WTC11 (cell line): ENCODE measurements at regions not wholly inside any gene's neighbourhood (a gene's known extent, or its start where the extent isn't known, plus 50 kb on each side); places are given as distances from the start of the nearest gene placed in this dataset.

Experiments
- ATAC-seq: fragments of 200-7000 bp; cut with Tn5 transposase; 2 replicates; pipeline ENCODE4 v1.10.0; 2021; ENCODE audit warnings: mild to moderate bottlenecking, moderate library complexity
- CTCF ChIA-PET: fragments of 300-600 bp; sonication (Branson Sonifier 250); formaldehyde crosslinking; loops from one replicate; lab custom pipeline; 2021; ENCODE audit warnings: antibody characterized with exemption; lab: Charles Lee
- POLR2A ChIA-PET: fragments of 350-600 bp; sonication (Branson Sonifier 250); formaldehyde crosslinking; loops from one replicate; lab custom pipeline; 2021; ENCODE audit warnings: antibody characterized with exemption; lab: Charles Lee
- DNase-seq: peaks from one replicate; pipeline ENCODE4 v3.0.0; 2021; ENCODE audit warnings: low spot score
- H3K27ac Mint-ChIP-seq: 2 replicates; pipeline ENCODE4 v1.8.0; 2021; ENCODE audit warnings: mixed read lengths
- H3K27me3 Mint-ChIP-seq: 2 replicates; pipeline ENCODE4 v1.8.0; 2021; ENCODE audit warnings: low read depth, mild to moderate bottlenecking, moderate library complexity, mixed read lengths
- H3K36me3 Mint-ChIP-seq: 2 replicates; pipeline ENCODE4 v1.8.0; 2021; ENCODE audit warnings: mixed read lengths
- H3K4me1 Mint-ChIP-seq: 2 replicates; pipeline ENCODE4 v1.8.0; 2022; ENCODE audit warnings: mixed read lengths
- H3K4me3 Mint-ChIP-seq: 2 replicates; pipeline ENCODE4 v1.8.0; 2021; ENCODE audit warnings: mild to moderate bottlenecking, moderate library complexity, mixed read lengths
- H3K9me3 Mint-ChIP-seq: 2 replicates; pipeline ENCODE4 v1.8.0; 2021; ENCODE audit warnings: mixed read lengths
- EMX1 ChIP-seq: fragments of 250-450 bp; sonication (Bioruptor Pico); IDR thresholded peaks from 2 replicates; pipeline ENCODE4 v1.8.0; 2021; ENCODE audit warnings: mild to moderate bottlenecking
- ESRRA ChIP-seq: sonication (generic); formaldehyde crosslinking; IDR thresholded peaks from 2 replicates; pipeline ENCODE4 v1.8.1; 2022; ENCODE audit warnings: mild to moderate bottlenecking, missing genetic modification reagents, borderline replicate concordance
- FOXJ3 ChIP-seq: sonication (generic); formaldehyde crosslinking; IDR thresholded peaks from 2 replicates; pipeline ENCODE4 v1.9.0; 2021; ENCODE audit warnings: missing genetic modification reagents, mild to moderate bottlenecking, borderline replicate concordance
- FOXK1 ChIP-seq: sonication (generic); formaldehyde crosslinking; IDR thresholded peaks from 2 replicates; pipeline ENCODE4 v1.8.0; 2022; ENCODE audit warnings: mild to moderate bottlenecking, moderate library complexity, missing genetic modification reagents
- JAZF1 ChIP-seq: fragments of 250-450 bp; sonication (Bioruptor Pico); IDR thresholded peaks from 2 replicates; pipeline ENCODE4 v1.9.0; 2021; ENCODE audit warnings: moderate library complexity, mild to moderate bottlenecking, inconsistent platforms
- KAT7 ChIP-seq: sonication (generic); formaldehyde crosslinking; IDR thresholded peaks from 2 replicates; pipeline ENCODE4 v1.8.1; 2023; ENCODE audit warnings: missing genetic modification reagents, mild to moderate bottlenecking, borderline replicate concordance
- MXD4 ChIP-seq: fragments of 250-450 bp; sonication (Bioruptor Pico); IDR thresholded peaks from 2 replicates; pipeline ENCODE4 v1.8.0; 2021; ENCODE audit warnings: mild to moderate bottlenecking, moderate library complexity, borderline replicate concordance
- MYBL2 ChIP-seq: sonication (generic); formaldehyde crosslinking; IDR thresholded peaks from 2 replicates; pipeline ENCODE4 v1.8.1; 2023; ENCODE audit warnings: mild to moderate bottlenecking, moderate library complexity, missing genetic modification reagents
- NR3C1 ChIP-seq: sonication (generic); formaldehyde crosslinking; conservative IDR thresholded peaks from 2 replicates; pipeline ENCODE4 v1.8.1; 2023; ENCODE audit warnings: low read depth, mild to moderate bottlenecking, missing genetic modification reagents
- SMAD3 ChIP-seq: sonication (generic); formaldehyde crosslinking; IDR thresholded peaks from 2 replicates; pipeline ENCODE4 v1.8.0; 2022; ENCODE audit warnings: missing genetic modification reagents, mild to moderate bottlenecking, borderline replicate concordance
- SMAD4 ChIP-seq: sonication (generic); formaldehyde crosslinking; IDR thresholded peaks from 2 replicates; pipeline ENCODE4 v1.8.0; 2022; ENCODE audit warnings: mild to moderate bottlenecking, missing genetic modification reagents
- TEAD1 ChIP-seq: sonication (generic); formaldehyde crosslinking; IDR thresholded peaks from 2 replicates; pipeline ENCODE4 v1.8.0; 2022; ENCODE audit warnings: mild to moderate bottlenecking, missing genetic modification reagents
- ZNF219 ChIP-seq: sonication (generic); formaldehyde crosslinking; IDR thresholded peaks from 2 replicates; pipeline ENCODE4 v1.8.0; 2023; ENCODE audit warnings: missing genetic modification reagents, mild to moderate bottlenecking, borderline replicate concordance
- ZNF396 ChIP-seq: fragments of 250-450 bp; sonication (Bioruptor Pico); IDR thresholded peaks from 2 replicates; pipeline ENCODE4 v1.8.0; 2021; ENCODE audit warnings: mild to moderate bottlenecking, moderate library complexity, borderline replicate concordance
- TF ChIP-seq, protein P1 (sequence below): sonication (generic); formaldehyde crosslinking; IDR thresholded peaks from 2 replicates; pipeline ENCODE4 v1.8.1; 2022; ENCODE audit warnings: mild to moderate bottlenecking, moderate library complexity, missing genetic modification reagents
- TF ChIP-seq, protein P2 (sequence below): fragments of 250-450 bp; sonication (Bioruptor Pico); IDR thresholded peaks from 2 replicates; pipeline ENCODE4 v1.9.0; 2021; ENCODE audit warnings: mild to moderate bottlenecking
- TF ChIP-seq, protein P3 (sequence below): sonication (generic); formaldehyde crosslinking; IDR thresholded peaks from 2 replicates; pipeline ENCODE4 v1.8.0; 2022; ENCODE audit warnings: mild to moderate bottlenecking, missing genetic modification reagents
- TF ChIP-seq, protein P4 (sequence below): sonication (generic); formaldehyde crosslinking; IDR thresholded peaks from 2 replicates; pipeline ENCODE4 v1.8.1; 2023; ENCODE audit warnings: mild to moderate bottlenecking, missing genetic modification reagents
- TF ChIP-seq, protein P5 (sequence below): sonication (generic); formaldehyde crosslinking; IDR thresholded peaks from 2 replicates; pipeline ENCODE4 v1.8.0; 2023; ENCODE audit warnings: mild to moderate bottlenecking, missing genetic modification reagents
- TF ChIP-seq, protein P6 (sequence below): fragments of 250-450 bp; sonication (Bioruptor Pico); IDR thresholded peaks from 2 replicates; pipeline ENCODE4 v2.1.2; 2022; ENCODE audit warnings: mild to moderate bottlenecking, moderate library complexity
- TF ChIP-seq, protein P7 (sequence below): fragments of 250-450 bp; sonication (Bioruptor Pico); conservative IDR thresholded peaks from 2 replicates; pipeline ENCODE4 v1.9.0; 2021; ENCODE audit warnings: mild to moderate bottlenecking

DNA sequence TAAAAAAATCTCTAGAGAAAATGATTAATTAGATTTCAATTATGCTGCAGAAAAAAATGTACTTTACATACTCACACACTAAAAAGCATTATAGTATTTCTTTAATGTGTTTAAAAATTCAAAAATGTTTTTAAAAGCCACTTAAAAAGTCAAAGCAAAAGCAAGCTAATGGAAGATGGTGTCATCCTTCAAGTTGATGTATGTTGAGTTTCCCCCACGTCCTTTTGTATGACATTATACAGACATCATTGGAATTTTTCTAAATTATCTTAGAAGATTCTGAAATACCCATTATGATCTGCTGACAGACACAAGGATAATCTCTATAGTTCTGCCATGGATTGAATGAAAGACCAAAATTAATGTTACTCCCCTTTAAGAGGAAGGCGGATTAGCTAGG lies 393.7 kb upstream of the TENM3 start (continued):
- TF ChIP-seq KAT7, result no peak

DNA sequence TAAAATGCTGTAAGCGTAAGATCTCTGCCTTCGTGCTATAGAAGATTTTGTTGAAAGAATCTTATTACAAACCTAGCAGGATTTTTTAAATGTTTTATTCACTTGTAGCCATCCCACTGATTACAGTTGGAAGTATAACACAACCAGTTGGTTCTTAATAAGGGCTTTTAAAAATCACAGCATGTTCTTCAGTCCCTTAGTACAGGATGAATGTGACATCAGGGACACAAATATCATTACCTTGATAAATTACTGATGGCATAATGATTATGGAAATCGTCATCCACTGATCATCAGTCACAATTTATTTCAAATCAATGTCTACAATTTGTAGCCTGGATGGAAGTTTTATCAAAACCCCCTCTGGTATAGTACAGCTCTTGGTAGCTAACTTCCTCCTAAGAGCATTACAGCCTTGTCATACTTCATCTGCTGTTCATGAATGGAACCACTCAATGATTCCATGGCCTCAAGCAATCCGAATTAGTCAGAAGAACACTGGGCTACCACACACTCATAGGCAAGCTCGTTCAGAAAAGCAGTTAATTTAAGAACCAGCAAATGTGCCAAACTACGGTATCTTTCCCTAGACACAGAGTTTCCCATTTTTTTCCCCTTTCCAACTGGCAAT lies 389.2 kb upstream of the TENM3 start:
- Mint-ChIP-seq H3K36me3 (no peaks in the 10 kb centered on the region), H3K27me3 (no peaks in the 10 kb centered on the region), H3K9me3 (no peaks in the 10 kb centered on the region), H3K4me3 (no peak overlapping the region), H3K4me1 (no peaks in the 10 kb centered on the region), H3K27ac (no peak overlapping the region)
- no peak for TF ChIP-seq EMX1 (CRISPR knock-in tag)
- TF ChIP-seq, protein P1, sequence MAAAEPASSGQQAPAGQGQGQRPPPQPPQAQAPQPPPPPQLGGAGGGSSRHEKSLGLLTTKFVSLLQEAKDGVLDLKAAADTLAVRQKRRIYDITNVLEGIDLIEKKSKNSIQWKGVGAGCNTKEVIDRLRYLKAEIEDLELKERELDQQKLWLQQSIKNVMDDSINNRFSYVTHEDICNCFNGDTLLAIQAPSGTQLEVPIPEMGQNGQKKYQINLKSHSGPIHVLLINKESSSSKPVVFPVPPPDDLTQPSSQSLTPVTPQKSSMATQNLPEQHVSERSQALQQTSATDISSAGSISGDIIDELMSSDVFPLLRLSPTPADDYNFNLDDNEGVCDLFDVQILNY (CRISPR knock-in tag), result no peak
- no peak for TF ChIP-seq ZNF396 (CRISPR knock-in tag)
- no peak for TF ChIP-seq TEAD1 (CRISPR knock-in tag)
- TF ChIP-seq ZNF219 (CRISPR knock-in tag), result no peak
- no peak for TF ChIP-seq MXD4 (CRISPR knock-in tag)
- TF ChIP-seq FOXK1 (CRISPR knock-in tag), result no peak
- no peak for TF ChIP-seq FOXJ3 (CRISPR knock-in tag)
- ChIA-PET POLR2A (no interaction called here), CTCF (no interaction called here)
- ATAC-seq, result no peak
- DNase-seq, result no peak

DNA sequence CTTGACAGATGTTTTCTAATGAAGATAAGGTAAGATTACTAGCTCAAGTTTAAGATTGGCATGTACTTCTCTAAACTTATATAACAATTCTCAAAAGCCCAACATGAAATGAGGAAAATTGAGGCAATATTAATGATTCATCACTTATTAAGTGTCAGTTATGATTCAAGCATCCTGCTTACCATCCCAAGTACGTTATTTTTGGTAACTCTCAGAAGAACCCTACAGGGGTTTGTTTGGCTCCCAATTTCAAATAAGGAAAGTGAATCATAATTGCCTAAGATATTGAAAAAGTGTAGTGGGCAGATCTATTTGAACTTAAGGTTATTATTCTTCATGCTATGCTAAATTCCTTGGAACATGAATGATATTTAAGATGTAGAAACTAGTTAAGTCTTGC lies 387.9 kb upstream of the TENM3 start:
- H3K27me3 Mint-ChIP-seq, result no peaks in the 10 kb centered on the region
- TF ChIP-seq, protein P2, sequence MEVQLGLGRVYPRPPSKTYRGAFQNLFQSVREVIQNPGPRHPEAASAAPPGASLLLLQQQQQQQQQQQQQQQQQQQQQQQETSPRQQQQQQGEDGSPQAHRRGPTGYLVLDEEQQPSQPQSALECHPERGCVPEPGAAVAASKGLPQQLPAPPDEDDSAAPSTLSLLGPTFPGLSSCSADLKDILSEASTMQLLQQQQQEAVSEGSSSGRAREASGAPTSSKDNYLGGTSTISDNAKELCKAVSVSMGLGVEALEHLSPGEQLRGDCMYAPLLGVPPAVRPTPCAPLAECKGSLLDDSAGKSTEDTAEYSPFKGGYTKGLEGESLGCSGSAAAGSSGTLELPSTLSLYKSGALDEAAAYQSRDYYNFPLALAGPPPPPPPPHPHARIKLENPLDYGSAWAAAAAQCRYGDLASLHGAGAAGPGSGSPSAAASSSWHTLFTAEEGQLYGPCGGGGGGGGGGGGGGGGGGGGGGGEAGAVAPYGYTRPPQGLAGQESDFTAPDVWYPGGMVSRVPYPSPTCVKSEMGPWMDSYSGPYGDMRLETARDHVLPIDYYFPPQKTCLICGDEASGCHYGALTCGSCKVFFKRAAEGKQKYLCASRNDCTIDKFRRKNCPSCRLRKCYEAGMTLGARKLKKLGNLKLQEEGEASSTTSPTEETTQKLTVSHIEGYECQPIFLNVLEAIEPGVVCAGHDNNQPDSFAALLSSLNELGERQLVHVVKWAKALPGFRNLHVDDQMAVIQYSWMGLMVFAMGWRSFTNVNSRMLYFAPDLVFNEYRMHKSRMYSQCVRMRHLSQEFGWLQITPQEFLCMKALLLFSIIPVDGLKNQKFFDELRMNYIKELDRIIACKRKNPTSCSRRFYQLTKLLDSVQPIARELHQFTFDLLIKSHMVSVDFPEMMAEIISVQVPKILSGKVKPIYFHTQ (CRISPR knock-in tag), result no peak
- TF ChIP-seq JAZF1 (CRISPR knock-in tag) (no peak), ESRRA (no peak), MYBL2 (CRISPR knock-in tag) (no peak), SMAD4 (CRISPR knock-in tag) (no peak), NR3C1 (CRISPR knock-in tag) (no peak), SMAD3 (CRISPR knock-in tag) (no peak), ZNF396 (CRISPR knock-in tag) (no peak)
- TF ChIP-seq, protein P3, sequence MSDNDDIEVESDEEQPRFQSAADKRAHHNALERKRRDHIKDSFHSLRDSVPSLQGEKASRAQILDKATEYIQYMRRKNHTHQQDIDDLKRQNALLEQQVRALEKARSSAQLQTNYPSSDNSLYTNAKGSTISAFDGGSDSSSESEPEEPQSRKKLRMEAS, result no peak
- TF ChIP-seq, protein P4, sequence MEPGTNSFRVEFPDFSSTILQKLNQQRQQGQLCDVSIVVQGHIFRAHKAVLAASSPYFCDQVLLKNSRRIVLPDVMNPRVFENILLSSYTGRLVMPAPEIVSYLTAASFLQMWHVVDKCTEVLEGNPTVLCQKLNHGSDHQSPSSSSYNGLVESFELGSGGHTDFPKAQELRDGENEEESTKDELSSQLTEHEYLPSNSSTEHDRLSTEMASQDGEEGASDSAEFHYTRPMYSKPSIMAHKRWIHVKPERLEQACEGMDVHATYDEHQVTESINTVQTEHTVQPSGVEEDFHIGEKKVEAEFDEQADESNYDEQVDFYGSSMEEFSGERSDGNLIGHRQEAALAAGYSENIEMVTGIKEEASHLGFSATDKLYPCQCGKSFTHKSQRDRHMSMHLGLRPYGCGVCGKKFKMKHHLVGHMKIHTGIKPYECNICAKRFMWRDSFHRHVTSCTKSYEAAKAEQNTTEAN (CRISPR knock-in tag), result no peak
- TF ChIP-seq, protein P5, sequence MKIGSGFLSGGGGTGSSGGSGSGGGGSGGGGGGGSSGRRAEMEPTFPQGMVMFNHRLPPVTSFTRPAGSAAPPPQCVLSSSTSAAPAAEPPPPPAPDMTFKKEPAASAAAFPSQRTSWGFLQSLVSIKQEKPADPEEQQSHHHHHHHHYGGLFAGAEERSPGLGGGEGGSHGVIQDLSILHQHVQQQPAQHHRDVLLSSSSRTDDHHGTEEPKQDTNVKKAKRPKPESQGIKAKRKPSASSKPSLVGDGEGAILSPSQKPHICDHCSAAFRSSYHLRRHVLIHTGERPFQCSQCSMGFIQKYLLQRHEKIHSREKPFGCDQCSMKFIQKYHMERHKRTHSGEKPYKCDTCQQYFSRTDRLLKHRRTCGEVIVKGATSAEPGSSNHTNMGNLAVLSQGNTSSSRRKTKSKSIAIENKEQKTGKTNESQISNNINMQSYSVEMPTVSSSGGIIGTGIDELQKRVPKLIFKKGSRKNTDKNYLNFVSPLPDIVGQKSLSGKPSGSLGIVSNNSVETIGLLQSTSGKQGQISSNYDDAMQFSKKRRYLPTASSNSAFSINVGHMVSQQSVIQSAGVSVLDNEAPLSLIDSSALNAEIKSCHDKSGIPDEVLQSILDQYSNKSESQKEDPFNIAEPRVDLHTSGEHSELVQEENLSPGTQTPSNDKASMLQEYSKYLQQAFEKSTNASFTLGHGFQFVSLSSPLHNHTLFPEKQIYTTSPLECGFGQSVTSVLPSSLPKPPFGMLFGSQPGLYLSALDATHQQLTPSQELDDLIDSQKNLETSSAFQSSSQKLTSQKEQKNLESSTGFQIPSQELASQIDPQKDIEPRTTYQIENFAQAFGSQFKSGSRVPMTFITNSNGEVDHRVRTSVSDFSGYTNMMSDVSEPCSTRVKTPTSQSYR (CRISPR knock-in tag), result no peak
- TF ChIP-seq, protein P6, sequence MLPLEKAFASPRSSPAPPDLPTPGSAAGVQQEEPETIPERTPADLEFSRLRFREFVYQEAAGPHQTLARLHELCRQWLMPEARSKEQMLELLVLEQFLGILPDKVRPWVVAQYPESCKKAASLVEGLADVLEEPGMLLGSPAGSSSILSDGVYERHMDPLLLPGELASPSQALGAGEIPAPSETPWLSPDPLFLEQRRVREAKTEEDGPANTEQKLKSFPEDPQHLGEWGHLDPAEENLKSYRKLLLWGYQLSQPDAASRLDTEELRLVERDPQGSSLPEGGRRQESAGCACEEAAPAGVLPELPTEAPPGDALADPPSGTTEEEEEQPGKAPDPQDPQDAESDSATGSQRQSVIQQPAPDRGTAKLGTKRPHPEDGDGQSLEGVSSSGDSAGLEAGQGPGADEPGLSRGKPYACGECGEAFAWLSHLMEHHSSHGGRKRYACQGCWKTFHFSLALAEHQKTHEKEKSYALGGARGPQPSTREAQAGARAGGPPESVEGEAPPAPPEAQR (CRISPR knock-in tag), result no peak
- TF ChIP-seq, protein P7, sequence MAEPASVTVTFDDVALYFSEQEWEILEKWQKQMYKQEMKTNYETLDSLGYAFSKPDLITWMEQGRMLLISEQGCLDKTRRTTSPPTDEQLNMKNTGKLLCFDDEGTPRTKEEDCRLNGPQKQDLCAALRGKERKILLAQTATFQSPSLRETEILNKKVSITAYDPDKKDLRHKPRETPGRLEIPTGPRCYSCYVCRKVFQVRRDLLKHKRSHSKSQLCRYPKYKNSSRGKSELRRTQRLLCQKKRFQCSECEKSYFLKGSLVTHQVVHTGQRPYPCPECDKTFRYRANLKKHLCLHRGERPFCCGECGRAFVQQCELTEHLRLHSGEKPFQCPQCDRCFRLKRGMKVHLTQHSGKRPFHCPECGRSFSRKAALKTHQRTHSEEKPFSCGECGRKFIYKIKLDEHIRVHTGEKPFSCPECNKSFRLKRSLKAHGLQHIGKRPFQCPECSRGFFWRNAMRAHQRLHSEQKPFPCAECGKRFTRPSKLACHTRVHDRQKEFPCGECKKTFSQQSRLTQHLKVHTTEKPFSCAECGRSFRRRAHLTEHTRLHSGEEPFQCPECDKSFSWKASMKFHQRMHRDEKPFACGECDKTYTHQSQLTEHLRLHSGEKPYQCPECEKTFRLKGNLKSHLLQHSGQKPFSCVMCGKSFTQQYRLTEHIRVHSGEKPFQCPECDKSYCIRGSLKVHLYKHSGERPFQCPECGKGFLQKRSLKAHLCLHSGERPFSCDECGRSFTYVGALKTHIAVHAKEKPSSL, result no peak

More for the DNA sequence above, 387.9 kb upstream of the TENM3 start:
- Mint-ChIP-seq H3K4me3 (no peak overlapping the region), H3K27ac (no peak overlapping the region), H3K4me1 (no peaks in the 10 kb centered on the region), H3K36me3 (no peaks in the 10 kb centered on the region), H3K9me3 (no peaks in the 10 kb centered on the region)
- POLR2A ChIA-PET, result no interaction called here
- CTCF ChIA-PET, result no interaction called here
- no peak for ATAC-seq
- no peak for DNase-seq
